MM.1S (cell line): ENCODE measurements at regions not wholly inside any gene's neighbourhood (a gene's known extent, or its start where the extent isn't known, plus 50 kb on each side); places are given as distances from the start of the nearest gene placed in this dataset.

Source experiments
- DNase-seq: peaks from one replicate; pipeline ENCODE4 v3.0.0-alpha.2; 2015
- H2AFZ ChIP-seq: fragments of 300-600 bp; sonication (generic); 2 replicates; pipeline ENCODE4 v1.6.0; 2016; ENCODE audit warnings: antibody characterized with exemption, low read length
- H3F3A ChIP-seq: fragments of 300-600 bp; sonication (generic); 2 replicates; pipeline ENCODE4 v1.6.1; 2016; ENCODE audit warnings: mild to moderate bottlenecking, antibody characterized with exemption, low read length, moderate library complexity, mixed read lengths; ENCODE audit not compliant: insufficient read depth
- H3K27ac ChIP-seq: fragments of 300-600 bp; sonication (generic); 2 replicates; pipeline ENCODE4 v1.5.1; 2016; ENCODE audit warnings: mild to moderate bottlenecking, low read length
- H3K27me3 ChIP-seq: fragments of 300-600 bp; sonication (generic); replicated peaks from 2 replicates; pipeline ENCODE4 v1.6.0; 2016; ENCODE audit warnings: low read length; ENCODE audit not compliant: insufficient read depth
- H3K36me3 ChIP-seq: fragments of 300-600 bp; sonication (generic); replicated peaks from 2 replicates; pipeline ENCODE4 v1.6.1; 2016; ENCODE audit warnings: mild to moderate bottlenecking, low read length, mixed read lengths; ENCODE audit not compliant: insufficient read depth
- H3K4me1 ChIP-seq: fragments of 300-600 bp; sonication (generic); 2 replicates; pipeline ENCODE4 v1.6.1; 2016; ENCODE audit warnings: low read length, mixed read lengths
- H3K4me2 ChIP-seq: fragments of 300-600 bp; sonication (generic); 2 replicates; pipeline ENCODE4 v1.6.0; 2016; ENCODE audit warnings: low read depth, low read length
- H3K4me3 ChIP-seq: fragments of 300-600 bp; sonication (generic); 2 replicates; pipeline ENCODE4 v1.5.1; 2016; ENCODE audit warnings: low read length, mixed read lengths
- H3K79me2 ChIP-seq: fragments of 300-600 bp; sonication (generic); 2 replicates; pipeline ENCODE4 v1.6.1; 2016; ENCODE audit warnings: mixed run types, low read length, mixed read lengths
- H3K9ac ChIP-seq: fragments of 300-600 bp; sonication (generic); 2 replicates; pipeline ENCODE4 v1.6.1; 2016; ENCODE audit warnings: low read length, mixed read lengths
- H3K9me2 ChIP-seq: fragments of 300-600 bp; sonication (generic); replicated peaks from 2 replicates; pipeline ENCODE4 v1.6.1; 2016; ENCODE audit warnings: mild to moderate bottlenecking, low read length, mixed read lengths; ENCODE audit not compliant: insufficient read depth
- H3K9me3 ChIP-seq: fragments of 300-600 bp; sonication (generic); replicated peaks from 2 replicates; pipeline ENCODE4 v1.6.1; 2016; ENCODE audit warnings: mild to moderate bottlenecking, low read length, mixed read lengths; ENCODE audit not compliant: insufficient read depth
- H4K20me1 ChIP-seq: fragments of 300-600 bp; sonication (generic); 2 replicates; pipeline ENCODE4 v1.6.1; 2016; ENCODE audit warnings: mild to moderate bottlenecking, low read length, moderate library complexity, mixed read lengths; ENCODE audit not compliant: insufficient read depth
- CTCF ChIP-seq: fragments of 300-600 bp; sonication (generic); IDR thresholded peaks from 2 replicates; pipeline ENCODE4 v1.5.1; 2016; ENCODE audit warnings: antibody characterized with exemption, low read length, mixed read lengths
- EZH2 ChIP-seq: fragments of 300-600 bp; sonication (generic); optimal IDR thresholded peaks from 2 replicates; pipeline ENCODE3; 2017; ENCODE audit warnings: low read depth, mild to moderate bottlenecking, antibody characterized with exemption, low read length, mixed read lengths
- EZH2phosphoT487 ChIP-seq: fragments of 300-600 bp; sonication (generic); IDR thresholded peaks from 2 replicates; pipeline ENCODE4 v1.6.1; 2018; ENCODE audit warnings: antibody characterized with exemption, low read length

GRCh38 chr3:135706758-135707375, 258.7 kb upstream of the PPP2R3A start:
- Histone ChIP-seq H3K4me3 (no peak overlapping the region), H2AFZ (no peak overlapping the region), H3K9me2 (no peaks in the 10 kb centered on the region), H3K4me1 (no peaks in the 10 kb centered on the region), H3K27ac (no peak overlapping the region), H3K36me3 (no peaks in the 10 kb centered on the region), H4K20me1 (no peaks in the 10 kb centered on the region), H3K79me2 (no peaks in the 10 kb centered on the region), H3F3A (no peaks in the 10 kb centered on the region), H3K27me3 (no peaks in the 10 kb centered on the region), H3K9me3 (no peaks in the 10 kb centered on the region), H3K9ac (no peak overlapping the region), H3K4me2 (no peak overlapping the region)
- no peak for DNase-seq
- TF ChIP-seq EZH2phosphoT487 (no peak), EZH2 (no peak), CTCF (no peak)

GRCh38 chr3:135719449-135719848, 246.1 kb upstream of the PPP2R3A start:
- H3K4me1 ChIP-seq, result no peaks in the 10 kb centered on the region
- no peaks in the 10 kb centered on the region for H3F3A ChIP-seq
- H3K9ac ChIP-seq, result no peak overlapping the region
- no peak overlapping the region for H3K4me2 ChIP-seq
- no peak for TF ChIP-seq CTCF
- no peak for TF ChIP-seq EZH2
- no peak for TF ChIP-seq EZH2phosphoT487
- no peaks in the 10 kb centered on the region for H3K79me2 ChIP-seq
- H3K9me2 ChIP-seq, result no peaks in the 10 kb centered on the region
- no peaks in the 10 kb centered on the region for H3K27me3 ChIP-seq
- H3K27ac ChIP-seq, result no peak overlapping the region
- no peak overlapping the region for H3K4me3 ChIP-seq
- no peaks in the 10 kb centered on the region for H3K9me3 ChIP-seq
- no peak overlapping the region for H2AFZ ChIP-seq
- DNase-seq, result no peak
- no peaks in the 10 kb centered on the region for H3K36me3 ChIP-seq
- H4K20me1 ChIP-seq, result no peaks in the 10 kb centered on the region

- Histone ChIP-seq H3K9ac (no peak overlapping the region), H2AFZ (no peak overlapping the region), H3K79me2 (no peaks in the 10 kb centered on the region), H3K9me3 (no peaks in the 10 kb centered on the region), H3K4me3 (no peak overlapping the region), H3K36me3 (no peaks in the 10 kb centered on the region), H3K27me3 (no peaks in the 10 kb centered on the region), H3K27ac (no peak overlapping the region), H3K4me2 (no peak overlapping the region), H3K9me2 (no peaks in the 10 kb centered on the region), H4K20me1 (no peaks in the 10 kb centered on the region), H3K4me1 (no peaks in the 10 kb centered on the region), H3F3A (no peaks in the 10 kb centered on the region)
- no peak for DNase-seq
- TF ChIP-seq EZH2phosphoT487, result no peak
- TF ChIP-seq EZH2, result no peak
- no peak for TF ChIP-seq CTCF
These were observed 237.4 kb upstream of the PPP2R3A start for GRCh38 chr3:135728007-135728721.
